HUES48 (cell line): ENCODE measurements at regions not wholly inside any gene's neighbourhood (a gene's known extent, or its start where the extent isn't known, plus 50 kb on each side); places are given as distances from the start of the nearest gene placed in this dataset.

Experiments used
- H3K27ac ChIP-seq: one replicate; pipeline ENCODE4 v1.7.0; 2013; ENCODE audit warnings: low read depth, low read length, inconsistent platforms
- H3K27me3 ChIP-seq: 2 replicates; pipeline ENCODE4 v1.6.1; 2013; ENCODE audit warnings: mild to moderate bottlenecking, low read length; ENCODE audit not compliant: control insufficient read depth, insufficient read depth
- H3K36me3 ChIP-seq: 2 replicates; pipeline ENCODE4 v1.6.1; 2013; ENCODE audit warnings: low read length; ENCODE audit not compliant: control insufficient read depth, insufficient read depth
- H3K4me1 ChIP-seq: 2 replicates; pipeline ENCODE4 v1.6.1; 2013; ENCODE audit warnings: mild to moderate bottlenecking, low read length; ENCODE audit not compliant: control insufficient read depth, insufficient read depth
- H3K4me3 ChIP-seq: 2 replicates; pipeline ENCODE4 v1.5.1; 2013; ENCODE audit warnings: mild to moderate bottlenecking, low read depth, low read length
- H3K9ac ChIP-seq: 2 replicates; pipeline ENCODE4 v1.6.1; 2013; ENCODE audit warnings: mild to moderate bottlenecking, low read depth, low read length, moderate library complexity
- H3K9me3 ChIP-seq: 2 replicates; pipeline ENCODE4 v1.6.1; 2013; ENCODE audit warnings: low read length; ENCODE audit not compliant: control insufficient read depth, insufficient read depth

DNA sequence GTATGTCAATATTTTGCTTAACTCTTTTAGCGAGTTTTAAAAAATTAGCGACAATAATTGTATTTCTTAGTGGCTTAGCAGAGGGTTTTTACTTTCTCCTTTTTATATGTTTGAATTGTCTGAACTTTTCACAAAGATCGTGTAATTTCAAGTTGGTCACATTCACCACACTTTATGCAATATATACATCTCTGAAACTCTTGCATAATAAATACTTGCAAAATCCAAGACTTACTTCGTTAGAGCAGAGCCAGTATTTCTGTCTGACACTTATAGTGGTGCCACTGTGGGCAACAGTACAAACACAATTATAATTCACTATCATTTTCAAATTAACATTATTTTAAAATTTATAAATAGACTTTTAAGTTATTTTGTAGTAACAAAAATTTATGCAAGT, 62.0 kb downstream of the SUCNR1 start:
- Histone ChIP-seq H3K9me3 (no peaks in the 10 kb centered on the region), H3K4me1 (no peaks in the 10 kb centered on the region), H3K27ac (no peak overlapping the region), H3K36me3 (no peaks in the 10 kb centered on the region), H3K4me3 (no peak overlapping the region), H3K27me3 (no peaks in the 10 kb centered on the region), H3K9ac (no peak overlapping the region)

DNA sequence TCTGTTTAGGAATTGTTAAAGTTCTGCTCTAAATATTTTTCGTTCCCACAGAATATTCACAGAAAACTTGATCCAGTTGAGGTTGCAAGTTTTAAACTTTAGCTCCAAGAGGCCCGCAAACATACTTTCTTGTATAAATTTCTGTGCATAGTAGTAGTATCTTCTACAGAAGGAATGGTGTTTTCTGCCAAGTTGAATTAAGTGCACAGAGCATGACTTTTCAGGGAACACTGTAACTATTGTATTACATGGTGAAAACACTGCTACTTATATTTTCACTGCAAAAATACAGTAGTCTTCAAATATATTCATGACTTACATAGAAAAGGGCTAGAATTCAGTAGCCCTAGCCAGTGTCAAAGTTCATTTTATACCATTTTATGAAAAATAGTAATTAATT, 67.0 kb downstream of the SUCNR1 start:
- Histone ChIP-seq H3K36me3 (no peaks in the 10 kb centered on the region), H3K4me3 (no peak overlapping the region), H3K9me3 (no peaks in the 10 kb centered on the region), H3K27ac (no peak overlapping the region), H3K27me3 (no peaks in the 10 kb centered on the region), H3K4me1 (no peaks in the 10 kb centered on the region), H3K9ac (no peak overlapping the region)

DNA sequence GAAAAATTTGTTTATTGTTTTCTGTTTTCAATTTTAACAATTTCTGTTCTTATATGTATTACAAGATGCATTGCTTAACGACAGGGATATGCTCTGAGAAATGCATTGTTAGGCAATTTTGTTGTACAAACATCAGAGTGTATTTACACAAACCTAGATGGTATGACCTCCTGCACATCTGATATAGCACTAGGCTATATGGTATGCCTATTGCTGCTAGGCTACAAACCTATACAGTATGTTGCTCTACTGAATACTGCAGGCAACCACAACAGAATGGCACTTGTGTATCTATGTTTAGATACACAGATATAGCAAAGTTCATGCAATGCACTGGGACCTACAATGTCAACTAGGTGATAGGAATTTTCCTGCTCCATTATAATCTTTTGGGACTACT, 70.1 kb downstream of the SUCNR1 start:
- Histone ChIP-seq H3K27me3 (no peaks in the 10 kb centered on the region), H3K9me3 (no peaks in the 10 kb centered on the region), H3K9ac (no peak overlapping the region), H3K4me3 (no peak overlapping the region), H3K27ac (no peak overlapping the region), H3K36me3 (no peaks in the 10 kb centered on the region), H3K4me1 (no peaks in the 10 kb centered on the region; the same call in 1 of the 2 replicates)

DNA sequence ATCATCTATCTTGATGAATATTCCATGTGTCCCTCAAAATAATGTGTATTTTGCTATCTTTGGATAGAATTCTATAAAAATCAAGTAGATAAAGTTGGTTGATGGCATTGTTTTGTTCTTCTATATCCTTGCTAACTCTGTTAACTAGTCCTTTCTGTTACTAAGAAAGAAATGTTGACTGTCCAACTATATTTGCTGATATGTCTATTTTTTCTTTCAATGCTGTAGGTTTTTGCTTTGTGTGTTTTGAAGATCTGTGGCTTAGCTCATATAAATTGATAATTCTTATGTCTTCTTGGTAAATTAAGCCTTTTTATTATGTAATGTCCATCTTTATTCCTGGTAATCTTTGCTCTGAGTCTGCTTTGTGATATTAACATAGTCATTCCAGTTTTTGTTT, 70.9 kb downstream of the SUCNR1 start:
- Histone ChIP-seq H3K9me3 (no peaks in the 10 kb centered on the region), H3K4me3 (no peak overlapping the region), H3K36me3 (no peaks in the 10 kb centered on the region), H3K27me3 (no peaks in the 10 kb centered on the region), H3K9ac (no peak overlapping the region), H3K27ac (no peak overlapping the region), H3K4me1 (no peaks in the 10 kb centered on the region; the same call in 1 of the 2 replicates)

DNA sequence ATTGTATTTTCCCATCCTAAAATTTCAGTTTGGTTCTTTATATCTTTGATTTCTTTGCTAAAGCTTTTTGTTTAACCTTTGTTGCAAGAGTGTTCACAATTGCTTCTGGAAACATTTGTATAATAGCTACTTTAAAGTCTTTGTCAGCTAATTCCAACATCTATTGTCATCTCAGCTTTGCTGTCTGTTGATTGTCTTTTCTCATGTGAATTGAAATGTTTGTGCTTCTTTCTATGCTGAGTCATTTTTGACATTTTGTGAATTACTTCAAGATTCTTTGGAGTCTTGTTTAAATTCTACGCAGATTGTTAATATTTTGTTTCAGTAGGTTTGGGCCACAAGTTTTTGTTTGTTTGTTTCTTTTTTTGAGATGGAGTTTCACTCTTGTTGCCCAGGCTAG, 73.2 kb downstream of the SUCNR1 start:
- Histone ChIP-seq H3K4me1 (no peaks in the 10 kb centered on the region; the same call in 1 of the 2 replicates), H3K36me3 (no peaks in the 10 kb centered on the region), H3K9ac (no peak overlapping the region), H3K27me3 (no peaks in the 10 kb centered on the region), H3K9me3 (no peaks in the 10 kb centered on the region), H3K27ac (no peak overlapping the region), H3K4me3 (no peak overlapping the region)

DNA sequence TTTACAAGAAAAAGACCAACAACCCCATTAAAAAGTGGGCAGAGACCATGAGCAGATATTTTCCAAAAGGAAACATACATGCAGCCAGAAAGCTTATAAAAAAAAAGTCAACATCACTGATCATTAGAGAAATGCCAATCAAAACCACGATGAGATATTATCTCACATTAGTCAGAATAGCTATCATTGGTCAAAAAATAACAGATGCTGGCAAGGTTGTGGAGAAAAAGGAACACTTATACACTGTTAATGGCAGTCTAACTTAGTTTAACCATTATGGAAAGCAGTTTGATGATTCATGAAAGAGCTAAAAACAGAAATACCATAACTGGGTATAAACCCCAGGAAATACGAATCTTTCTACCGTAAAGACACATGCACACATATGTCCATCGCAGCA, 76.3 kb downstream of the SUCNR1 start:
- no peak overlapping the region for H3K9ac ChIP-seq
- H3K4me1 ChIP-seq: no peaks in the 10 kb centered on the region; the same call in 1 of the 2 replicates
- no peaks in the 10 kb centered on the region for H3K27me3 ChIP-seq
- no peak overlapping the region for H3K4me3 ChIP-seq
- no peaks in the 10 kb centered on the region for H3K36me3 ChIP-seq
- H3K9me3 ChIP-seq: no peaks in the 10 kb centered on the region
- H3K27ac ChIP-seq: no peak overlapping the region

DNA sequence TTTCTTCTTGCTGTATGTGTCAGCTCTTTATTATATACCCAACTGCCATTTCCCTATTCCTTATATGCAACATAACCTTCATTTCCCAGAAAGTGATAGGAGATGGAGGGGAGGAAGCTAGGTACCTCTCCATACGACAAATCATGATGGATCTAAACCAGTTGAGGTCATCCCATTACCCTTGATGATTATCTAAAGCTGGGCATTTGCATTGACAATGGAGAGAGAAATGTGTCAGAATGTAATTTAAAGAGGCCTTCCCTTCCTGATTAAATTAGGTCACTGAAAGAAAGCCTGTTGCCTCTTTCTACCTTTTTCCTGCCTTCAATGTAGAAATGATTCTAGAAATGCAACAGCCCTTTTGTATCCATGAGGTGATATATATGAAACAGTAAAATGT, 81.9 kb downstream of the SUCNR1 start:
- Histone ChIP-seq H3K4me3 (no peak overlapping the region), H3K27me3 (no peaks in the 10 kb centered on the region), H3K27ac (no peak overlapping the region), H3K4me1 (no peaks in the 10 kb centered on the region), H3K36me3 (no peaks in the 10 kb centered on the region), H3K9ac (no peak overlapping the region), H3K9me3 (no peaks in the 10 kb centered on the region)

DNA sequence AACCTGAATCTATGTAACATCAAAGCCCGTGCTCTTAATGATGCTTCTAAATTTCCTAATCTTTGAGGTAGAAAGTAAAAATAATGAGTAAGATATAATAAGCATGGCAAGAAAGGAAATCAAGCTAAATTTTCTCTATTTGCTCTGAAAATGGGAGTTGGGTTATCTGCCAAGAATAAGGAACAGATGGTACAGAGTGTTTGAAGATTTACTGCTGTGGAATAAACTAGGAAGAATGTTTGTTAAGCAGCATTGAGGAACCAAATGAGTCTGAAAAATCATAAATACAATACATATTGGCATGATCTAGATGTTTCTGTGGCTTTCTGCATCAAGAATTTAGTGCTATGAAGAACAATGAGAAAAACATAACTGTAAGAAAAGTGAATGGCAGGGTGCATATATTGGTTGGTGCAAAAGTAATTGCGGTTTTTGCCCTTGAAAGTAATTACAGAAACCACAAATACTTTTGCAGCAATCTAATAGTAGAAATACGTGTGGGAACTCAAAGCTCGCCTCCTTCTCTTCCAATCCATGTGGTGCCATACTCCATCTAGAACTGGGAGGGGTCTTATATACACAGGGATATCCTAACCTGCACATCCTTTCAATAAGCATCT, 87.6 kb downstream of the SUCNR1 start:
- Histone ChIP-seq H3K4me1 (no peaks in the 10 kb centered on the region), H3K9me3 (no peaks in the 10 kb centered on the region), H3K4me3 (no peak overlapping the region), H3K9ac (no peak overlapping the region), H3K27ac (no peak overlapping the region), H3K27me3 (no peaks in the 10 kb centered on the region), H3K36me3 (no peaks in the 10 kb centered on the region)

DNA sequence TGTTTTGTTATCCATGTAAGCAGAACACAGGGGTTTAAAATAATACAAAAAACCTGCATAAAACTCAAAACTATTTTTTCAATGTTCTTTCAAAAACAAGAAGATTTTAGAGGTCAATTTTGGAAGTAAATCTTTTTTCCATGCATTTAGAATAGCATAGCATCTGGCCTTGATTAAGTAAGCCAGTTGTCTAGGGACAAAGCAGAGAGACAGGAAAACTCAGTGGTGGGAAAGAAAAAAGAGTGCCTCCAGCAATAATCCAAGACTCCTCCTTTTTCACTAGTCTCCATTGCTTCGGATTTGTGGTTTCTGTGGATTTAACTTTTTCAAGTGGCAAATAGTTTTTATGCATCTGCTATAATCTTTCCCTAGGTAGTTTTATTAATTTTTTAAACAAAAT, 88.9 kb downstream of the SUCNR1 start:
- H3K27me3 ChIP-seq: no peaks in the 10 kb centered on the region
- no peak overlapping the region for H3K27ac ChIP-seq
- no peaks in the 10 kb centered on the region for H3K36me3 ChIP-seq
- no peak overlapping the region for H3K9ac ChIP-seq
- no peaks in the 10 kb centered on the region for H3K4me1 ChIP-seq
- no peak overlapping the region for H3K4me3 ChIP-seq
- no peaks in the 10 kb centered on the region for H3K9me3 ChIP-seq

DNA sequence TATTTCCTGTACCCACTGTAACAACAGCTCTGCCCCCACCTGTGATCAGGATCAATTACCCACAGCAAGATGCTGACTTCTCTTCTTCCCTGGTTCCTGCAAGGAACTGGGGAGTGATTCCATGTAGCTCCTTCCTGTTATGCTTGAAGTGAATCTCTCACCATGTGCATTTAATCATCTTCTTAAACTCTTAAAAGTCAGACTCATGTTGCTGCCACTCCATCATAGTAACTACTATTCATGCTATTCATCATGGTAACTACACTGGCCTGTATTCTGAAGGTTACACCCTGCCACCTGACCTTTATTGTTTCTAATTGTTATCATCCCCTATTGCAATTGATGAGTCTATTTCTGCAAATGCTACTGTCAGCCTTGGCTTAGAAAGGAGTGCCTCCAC, 89.5 kb downstream of the SUCNR1 start:
- no peak overlapping the region for H3K4me3 ChIP-seq
- H3K27me3 ChIP-seq: no peaks in the 10 kb centered on the region
- no peaks in the 10 kb centered on the region for H3K9me3 ChIP-seq
- no peak overlapping the region for H3K27ac ChIP-seq
- no peaks in the 10 kb centered on the region for H3K36me3 ChIP-seq
- no peak overlapping the region for H3K9ac ChIP-seq
- no peaks in the 10 kb centered on the region for H3K4me1 ChIP-seq

DNA sequence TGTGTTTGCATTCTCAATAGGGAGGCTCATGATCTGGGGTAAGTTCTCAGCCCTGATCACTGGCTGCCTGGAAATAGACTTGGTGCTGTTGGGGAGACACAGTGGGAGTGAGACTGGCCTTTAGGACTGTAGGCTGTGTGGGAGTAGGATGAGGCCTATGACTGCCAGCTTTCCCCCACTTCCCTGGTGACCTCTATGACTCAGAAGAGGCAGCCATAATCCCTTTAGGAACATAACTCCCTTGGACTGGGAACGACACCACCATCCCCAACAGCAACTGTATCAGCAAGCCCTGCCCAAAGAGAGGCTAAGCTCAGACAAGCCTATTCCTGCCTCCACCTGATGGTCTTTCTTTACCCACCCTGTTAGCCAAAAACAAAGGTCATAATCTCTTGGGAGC, 91.3 kb downstream of the SUCNR1 start:
- Histone ChIP-seq H3K36me3 (no peaks in the 10 kb centered on the region), H3K27me3 (no peaks in the 10 kb centered on the region), H3K9me3 (no peaks in the 10 kb centered on the region), H3K9ac (no peak overlapping the region), H3K4me3 (no peak overlapping the region), H3K4me1 (peaks cover 8% of the 10 kb centered on the region), H3K27ac (no peak overlapping the region)
